HFF-Myc (cell line): ENCODE measurements at regions not wholly inside any gene's neighbourhood (a gene's known extent, or its start where the extent isn't known, plus 50 kb on each side); places are given as distances from the start of the nearest gene placed in this dataset.

Experiments used
- DNase-seq: peaks from one replicate; pipeline ENCODE4 v3.0.0-alpha.2; 2011; ENCODE audit warnings: low read depth; ENCODE audit errors: extremely low read depth
- H3K4me3 ChIP-seq: replicated peaks from 2 replicates; pipeline ENCODE4 v1.5.1; 2011; ENCODE audit warnings: low read depth, mild to moderate bottlenecking, control low read depth, low read length
- CTCF ChIP-seq: IDR thresholded peaks from 2 replicates; pipeline ENCODE4 v1.5.1; 2012; ENCODE audit warnings: mild to moderate bottlenecking, low read depth, low read length, control low read depth; ENCODE audit errors: missing control alignments

GRCh38 chr15:62742409-62743171 is 300.0 kb upstream of the TPM1 start:
- no peak overlapping the region for H3K4me3 ChIP-seq
- peak; percentile 59 for DNase-seq
- TF ChIP-seq CTCF = peak; percentile 91

- TF ChIP-seq CTCF = no peak
- no peak for DNase-seq
- no peak overlapping the region for H3K4me3 ChIP-seq
Measured at GRCh38 chr15:62745621-62746225, 296.8 kb upstream of the TPM1 start.

- TF ChIP-seq CTCF = no peak
Measured at GRCh38 chr15:62748196-62748595, 294.4 kb upstream of the TPM1 start.

GRCh38 chr15:62749036-62749815 is 293.3 kb upstream of the TPM1 start:
- DNase-seq = no peak
- no peak for TF ChIP-seq CTCF
- H3K4me3 ChIP-seq = no peak overlapping the region

More at GRCh38 chr15:62748196-62748595, 294.4 kb upstream of the TPM1 start:
- no peak overlapping the region for H3K4me3 ChIP-seq
- no peak for DNase-seq

GRCh38 chr15:62750471-62750870 is 292.1 kb upstream of the TPM1 start:
- no peak overlapping the region for H3K4me3 ChIP-seq
- TF ChIP-seq CTCF = no peak
- no peak for DNase-seq

- no peak overlapping the region for H3K4me3 ChIP-seq
- DNase-seq = no peak
- no peak for TF ChIP-seq CTCF
Measured at GRCh38 chr15:62752657-62753517, 289.7 kb upstream of the TPM1 start.
